ENCODE measurements at regions not wholly inside any gene's neighbourhood (a gene's known extent, or its start where the extent isn't known, plus 50 kb on each side); places are given as distances from the start of the nearest gene placed in this dataset.

DNA sequence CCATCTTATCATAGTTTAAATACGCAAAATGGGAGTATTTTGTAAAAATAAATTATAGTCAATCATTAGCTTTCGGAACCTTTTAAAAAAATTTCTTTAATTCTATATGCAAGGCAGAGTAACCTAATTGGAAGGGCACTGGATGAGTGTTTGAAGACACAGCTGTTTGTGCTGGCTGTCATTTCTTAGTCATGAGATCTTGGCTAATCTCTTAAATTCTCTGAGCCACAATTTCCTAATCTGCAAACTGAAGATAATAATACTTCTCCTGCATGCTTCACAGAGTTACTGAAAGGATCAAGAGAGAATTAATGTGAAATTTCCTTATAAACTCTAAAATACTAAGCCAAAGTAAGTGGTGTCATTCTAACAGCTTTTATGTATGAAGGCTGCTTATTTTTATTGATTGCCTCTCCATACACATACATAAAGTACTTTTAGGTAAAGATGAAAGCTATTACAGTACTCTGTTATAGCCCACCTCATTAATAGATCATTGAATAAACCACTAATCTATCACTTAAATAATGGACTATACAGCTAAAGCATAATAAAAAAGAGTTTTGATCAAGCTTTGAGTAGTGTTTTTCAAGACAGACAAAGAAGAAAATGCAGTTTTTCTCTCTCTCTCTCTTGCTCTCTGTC lies 383.7 kb upstream of the IRAK1BP1 start:
- ATAC-seq (ENCODE audit: insufficient read depth, low read depth), result no peak
- H3K4me3 ChIP-seq (ENCODE audit: low read depth in 1 of 2, low read length in 2 of 2), result no peak overlapping the region
- TF ChIP-seq EZH2 (IDR thresholded peaks at IDR 0.05; ENCODE audit: borderline replicate concordance, low read depth, low read length, severe bottlenecking), result no peak
- H4K20me1 ChIP-seq (ENCODE audit: insufficient read depth, low read length), result no peaks in the 10 kb centered on the region
- no peak overlapping the region for H2AFZ ChIP-seq (ENCODE audit: low read depth, low read length)
- DNase-seq, result no peak
- H3K9me3 ChIP-seq (ENCODE audit: insufficient read depth, low read length, severe bottlenecking), result no peaks in the 10 kb centered on the region
- H3K27ac ChIP-seq (ENCODE audit: low read length), result no peak overlapping the region
- H3K36me3 ChIP-seq (ENCODE audit: insufficient read depth, low read length), result no peaks in the 10 kb centered on the region
- H3K79me2 ChIP-seq (ENCODE audit: insufficient read depth, low read length), result no peaks in the 10 kb centered on the region
- no peaks in the 10 kb centered on the region for H3K4me1 ChIP-seq (ENCODE audit: insufficient read depth, low read length)
- no peak overlapping the region for H3K9ac ChIP-seq (ENCODE audit: low read depth, low read length)
- H3K4me2 ChIP-seq (ENCODE audit: insufficient read depth, low read length), result no peak overlapping the region
- H3K27me3 ChIP-seq (ENCODE audit: insufficient read depth, low read length, poor library complexity), result no peaks in the 10 kb centered on the region

DNA sequence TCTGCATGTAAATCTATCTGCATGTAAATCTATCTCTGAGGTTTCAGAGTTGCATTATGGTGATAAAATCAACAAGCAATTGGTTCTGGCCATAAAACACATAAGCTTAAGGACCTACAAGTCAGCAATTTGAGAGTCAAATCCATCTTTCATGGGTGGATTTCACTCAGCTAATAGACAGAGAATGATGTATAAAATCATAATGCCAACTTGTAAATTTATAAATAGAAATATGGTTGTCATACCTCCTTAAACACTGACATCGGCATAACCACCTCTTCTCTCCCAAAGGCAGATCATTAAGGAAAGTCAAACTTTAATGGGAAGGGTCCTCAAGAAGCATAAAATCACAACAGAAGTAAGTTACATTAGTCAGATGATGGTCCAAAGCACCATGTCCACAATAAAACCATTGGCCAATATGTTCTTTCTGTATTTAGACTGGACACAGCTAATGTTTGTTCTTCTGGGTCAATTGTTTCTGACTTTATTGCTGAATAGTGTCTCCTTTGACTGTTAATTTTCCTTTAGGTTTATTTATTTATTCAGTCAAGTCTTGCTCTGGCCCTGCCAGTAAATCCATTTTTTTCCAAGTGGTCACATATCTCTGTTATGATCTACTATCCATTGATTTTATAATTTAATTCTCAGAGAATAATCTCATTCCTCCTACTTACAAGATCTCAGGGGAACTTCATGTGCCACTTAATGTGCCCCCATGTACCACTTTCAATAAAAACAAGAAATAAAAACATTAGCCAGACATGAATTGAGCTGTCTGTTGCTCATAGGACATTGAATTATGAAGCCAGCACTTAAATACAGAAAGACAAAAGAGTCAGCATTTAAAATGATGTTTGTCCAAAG lies 382.9 kb upstream of the IRAK1BP1 start:
- no peaks in the 10 kb centered on the region for H4K20me1 ChIP-seq (ENCODE audit: insufficient read depth, low read length)
- H3K9me3 ChIP-seq (ENCODE audit: insufficient read depth, low read length, severe bottlenecking), result no peaks in the 10 kb centered on the region
- no peaks in the 10 kb centered on the region for H3K79me2 ChIP-seq (ENCODE audit: insufficient read depth, low read length)
- H3K27me3 ChIP-seq (ENCODE audit: insufficient read depth, low read length, poor library complexity), result no peaks in the 10 kb centered on the region
- no peak for DNase-seq
- no peaks in the 10 kb centered on the region for H3K36me3 ChIP-seq (ENCODE audit: insufficient read depth, low read length)
- H2AFZ ChIP-seq (ENCODE audit: low read depth, low read length), result no peak overlapping the region
- no peaks in the 10 kb centered on the region for H3K4me1 ChIP-seq (ENCODE audit: insufficient read depth, low read length)
- no peak overlapping the region for H3K4me3 ChIP-seq (ENCODE audit: low read depth in 1 of 2, low read length in 2 of 2)
- TF ChIP-seq, protein P1, sequence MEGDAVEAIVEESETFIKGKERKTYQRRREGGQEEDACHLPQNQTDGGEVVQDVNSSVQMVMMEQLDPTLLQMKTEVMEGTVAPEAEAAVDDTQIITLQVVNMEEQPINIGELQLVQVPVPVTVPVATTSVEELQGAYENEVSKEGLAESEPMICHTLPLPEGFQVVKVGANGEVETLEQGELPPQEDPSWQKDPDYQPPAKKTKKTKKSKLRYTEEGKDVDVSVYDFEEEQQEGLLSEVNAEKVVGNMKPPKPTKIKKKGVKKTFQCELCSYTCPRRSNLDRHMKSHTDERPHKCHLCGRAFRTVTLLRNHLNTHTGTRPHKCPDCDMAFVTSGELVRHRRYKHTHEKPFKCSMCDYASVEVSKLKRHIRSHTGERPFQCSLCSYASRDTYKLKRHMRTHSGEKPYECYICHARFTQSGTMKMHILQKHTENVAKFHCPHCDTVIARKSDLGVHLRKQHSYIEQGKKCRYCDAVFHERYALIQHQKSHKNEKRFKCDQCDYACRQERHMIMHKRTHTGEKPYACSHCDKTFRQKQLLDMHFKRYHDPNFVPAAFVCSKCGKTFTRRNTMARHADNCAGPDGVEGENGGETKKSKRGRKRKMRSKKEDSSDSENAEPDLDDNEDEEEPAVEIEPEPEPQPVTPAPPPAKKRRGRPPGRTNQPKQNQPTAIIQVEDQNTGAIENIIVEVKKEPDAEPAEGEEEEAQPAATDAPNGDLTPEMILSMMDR (IDR thresholded peaks at IDR 0.05; ENCODE audit: borderline replicate concordance, extremely low read depth, low read length, poor library complexity, severe bottlenecking), result no peak
- no peak for TF ChIP-seq EZH2 (IDR thresholded peaks at IDR 0.05; ENCODE audit: borderline replicate concordance, low read depth, low read length, severe bottlenecking)
- H3K9ac ChIP-seq (ENCODE audit: low read depth, low read length), result no peak overlapping the region
- no peak for ATAC-seq (ENCODE audit: insufficient read depth, low read depth)
- no peak overlapping the region for H3K4me2 ChIP-seq (ENCODE audit: insufficient read depth, low read length)
- no peak overlapping the region for H3K27ac ChIP-seq (ENCODE audit: low read length)

DNA sequence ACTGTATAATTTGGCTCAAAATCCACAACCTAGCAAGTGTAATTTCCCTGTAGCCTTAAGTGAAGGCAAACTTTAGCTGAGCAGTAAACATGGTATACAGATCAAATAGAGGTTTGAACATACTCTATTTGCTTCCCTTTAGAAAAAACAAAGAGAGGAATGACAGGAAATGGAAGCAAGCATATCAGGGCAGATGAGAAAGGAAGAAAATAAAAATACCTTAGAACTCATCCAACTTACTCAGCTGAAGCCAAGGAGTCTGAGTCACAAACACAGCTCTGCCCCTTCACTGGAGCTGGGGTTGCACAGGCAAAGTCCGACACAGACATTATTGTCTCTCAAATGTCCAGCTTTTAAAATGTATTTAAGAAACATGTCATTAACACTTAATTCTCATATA lies 379.9 kb upstream of the IRAK1BP1 start:
- Histone ChIP-seq H3K27me3 (ENCODE audit: insufficient read depth, low read length, poor library complexity) (no peaks in the 10 kb centered on the region), H3K4me1 (ENCODE audit: insufficient read depth, low read length) (no peaks in the 10 kb centered on the region), H4K20me1 (ENCODE audit: insufficient read depth, low read length) (no peaks in the 10 kb centered on the region), H3K9me3 (ENCODE audit: insufficient read depth, low read length, severe bottlenecking) (no peaks in the 10 kb centered on the region), H3K36me3 (ENCODE audit: insufficient read depth, low read length) (no peaks in the 10 kb centered on the region), H3K4me3 (ENCODE audit: low read depth in 1 of 2, low read length in 2 of 2) (no peak overlapping the region), H3K4me2 (ENCODE audit: insufficient read depth, low read length) (no peak overlapping the region), H2AFZ (ENCODE audit: low read depth, low read length) (no peak overlapping the region), H3K79me2 (ENCODE audit: insufficient read depth, low read length) (no peaks in the 10 kb centered on the region), H3K27ac (ENCODE audit: low read length) (no peak overlapping the region), H3K9ac (ENCODE audit: low read depth, low read length) (no peak overlapping the region)
- no peak for TF ChIP-seq EZH2 (IDR thresholded peaks at IDR 0.05; ENCODE audit: borderline replicate concordance, low read depth, low read length, severe bottlenecking)
- TF ChIP-seq, protein P1 (IDR thresholded peaks at IDR 0.05; ENCODE audit: borderline replicate concordance, extremely low read depth, low read length, poor library complexity, severe bottlenecking), result no peak
- DNase-seq, result no peak
- ATAC-seq (ENCODE audit: insufficient read depth, low read depth), result no peak

DNA sequence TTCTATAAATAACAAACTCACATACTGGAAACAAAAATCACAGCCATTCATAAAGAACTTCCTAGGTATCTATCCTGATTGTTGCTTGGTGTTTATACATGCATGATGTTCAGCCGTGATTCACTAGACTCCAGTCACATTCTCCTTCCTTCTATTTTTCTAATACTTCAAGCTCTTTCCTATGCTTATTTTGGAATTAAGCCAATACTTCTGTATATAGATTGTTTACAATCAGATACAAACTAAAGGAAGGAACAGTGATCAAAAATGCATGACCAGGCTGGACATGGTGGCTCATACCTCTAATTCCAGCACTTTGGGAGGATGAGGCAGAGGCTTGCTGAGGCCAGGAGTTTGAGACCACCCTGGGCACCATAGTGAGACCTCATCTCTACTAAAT lies 377.5 kb upstream of the IRAK1BP1 start:
- Histone ChIP-seq H3K4me1 (ENCODE audit: insufficient read depth, low read length) (no peaks in the 10 kb centered on the region), H3K27me3 (ENCODE audit: insufficient read depth, low read length, poor library complexity) (no peaks in the 10 kb centered on the region), H3K36me3 (ENCODE audit: insufficient read depth, low read length) (no peaks in the 10 kb centered on the region), H2AFZ (ENCODE audit: low read depth, low read length) (no peak overlapping the region), H3K9me3 (ENCODE audit: insufficient read depth, low read length, severe bottlenecking) (no peaks in the 10 kb centered on the region), H3K79me2 (ENCODE audit: insufficient read depth, low read length) (no peaks in the 10 kb centered on the region), H3K27ac (ENCODE audit: low read length) (no peak overlapping the region), H4K20me1 (ENCODE audit: insufficient read depth, low read length) (no peaks in the 10 kb centered on the region), H3K4me2 (ENCODE audit: insufficient read depth, low read length) (no peak overlapping the region), H3K4me3 (ENCODE audit: low read depth in 1 of 2, low read length in 2 of 2) (no peak overlapping the region), H3K9ac (ENCODE audit: low read depth, low read length) (no peak overlapping the region)
- no peak for DNase-seq
- no peak for TF ChIP-seq EZH2 (IDR thresholded peaks at IDR 0.05; ENCODE audit: borderline replicate concordance, low read depth, low read length, severe bottlenecking)
- TF ChIP-seq, protein P1 (IDR thresholded peaks at IDR 0.05; ENCODE audit: borderline replicate concordance, extremely low read depth, low read length, poor library complexity, severe bottlenecking), result no peak
- ATAC-seq (ENCODE audit: insufficient read depth, low read depth), result no peak

Measured in DND-41 (cell line).